ENCODE measurements at regions not wholly inside any gene's neighbourhood (a gene's known extent, or its start where the extent isn't known, plus 50 kb on each side); places are given as distances from the start of the nearest gene placed in this dataset.

DNA sequence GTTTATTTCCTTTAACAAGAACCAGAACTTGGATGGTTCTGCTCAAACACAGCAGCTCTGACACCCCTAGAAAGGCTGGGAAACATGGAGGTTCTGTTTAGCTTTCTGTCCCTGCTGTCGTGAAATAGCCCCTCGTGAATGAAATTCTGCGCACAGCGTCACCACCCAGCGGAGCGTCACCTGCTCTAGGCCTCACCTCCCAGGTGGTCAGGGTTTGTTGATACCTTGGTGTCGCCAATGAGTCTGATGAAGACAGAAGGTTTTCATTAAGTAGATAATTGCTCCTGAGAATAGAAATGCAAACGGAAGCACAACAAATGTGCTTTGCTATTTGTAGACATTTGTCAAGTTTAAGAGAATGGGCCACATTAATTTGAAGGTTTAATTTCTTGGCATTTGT lies 135.1 kb downstream of the EDN3 start:
- ATAC-seq (no peak), DNase-seq (no peak)

DNA sequence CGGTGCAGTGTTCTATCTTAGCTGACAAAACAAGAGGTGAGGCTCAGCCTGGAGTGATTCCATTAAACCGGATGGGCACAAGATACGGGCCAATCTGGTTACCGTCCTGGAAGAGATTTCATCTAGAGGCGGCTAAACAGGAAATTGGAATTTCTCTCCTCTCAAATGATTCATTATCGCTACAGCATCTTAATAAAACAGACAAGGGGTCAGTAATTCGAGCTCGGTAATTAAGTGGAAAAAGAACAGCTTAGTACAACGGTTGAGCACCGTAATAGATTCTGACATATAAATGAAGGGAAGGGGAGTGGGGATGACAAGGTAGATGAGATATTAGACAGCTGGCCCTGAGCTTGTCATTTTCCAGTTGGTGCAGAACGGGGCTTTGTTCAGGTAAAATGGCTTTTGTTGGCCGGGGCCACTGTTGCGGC lies 137.2 kb downstream of the EDN3 start:
- DNase-seq, result no peak

GRCh38 chr20:59438201-59438600 lies 137.8 kb downstream of the EDN3 start:
- DNase-seq (no peak), ATAC-seq (no peak)

More for the DNA sequence above, 137.2 kb downstream of the EDN3 start:
- no peak for ATAC-seq

DNA sequence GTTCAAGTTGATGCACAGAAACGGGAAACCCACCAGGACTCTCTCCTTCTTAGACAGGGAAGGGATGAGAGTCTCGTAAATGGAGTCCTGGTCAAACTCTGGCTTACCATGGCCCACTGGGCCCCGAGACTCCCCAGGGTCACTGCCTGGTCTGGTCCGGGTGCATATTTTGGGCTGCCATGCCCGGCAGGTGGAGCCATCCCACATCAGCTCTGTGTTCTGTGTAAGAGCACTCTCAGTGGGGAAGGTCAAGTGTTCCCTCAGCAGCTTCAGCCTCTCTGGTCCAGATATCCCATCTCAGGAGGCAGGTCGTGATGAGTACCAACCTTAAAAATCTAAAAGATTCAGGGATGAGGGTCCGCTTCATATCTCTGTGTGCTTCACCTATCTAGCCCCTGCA lies 138.8 kb downstream of the EDN3 start:
- DNase-seq (no peak), ATAC-seq (no peak)

- no peak for ATAC-seq
- no peak for DNase-seq
These were observed 140.9 kb downstream of the EDN3 start for GRCh38 chr20:59441306-59441705.

DNA sequence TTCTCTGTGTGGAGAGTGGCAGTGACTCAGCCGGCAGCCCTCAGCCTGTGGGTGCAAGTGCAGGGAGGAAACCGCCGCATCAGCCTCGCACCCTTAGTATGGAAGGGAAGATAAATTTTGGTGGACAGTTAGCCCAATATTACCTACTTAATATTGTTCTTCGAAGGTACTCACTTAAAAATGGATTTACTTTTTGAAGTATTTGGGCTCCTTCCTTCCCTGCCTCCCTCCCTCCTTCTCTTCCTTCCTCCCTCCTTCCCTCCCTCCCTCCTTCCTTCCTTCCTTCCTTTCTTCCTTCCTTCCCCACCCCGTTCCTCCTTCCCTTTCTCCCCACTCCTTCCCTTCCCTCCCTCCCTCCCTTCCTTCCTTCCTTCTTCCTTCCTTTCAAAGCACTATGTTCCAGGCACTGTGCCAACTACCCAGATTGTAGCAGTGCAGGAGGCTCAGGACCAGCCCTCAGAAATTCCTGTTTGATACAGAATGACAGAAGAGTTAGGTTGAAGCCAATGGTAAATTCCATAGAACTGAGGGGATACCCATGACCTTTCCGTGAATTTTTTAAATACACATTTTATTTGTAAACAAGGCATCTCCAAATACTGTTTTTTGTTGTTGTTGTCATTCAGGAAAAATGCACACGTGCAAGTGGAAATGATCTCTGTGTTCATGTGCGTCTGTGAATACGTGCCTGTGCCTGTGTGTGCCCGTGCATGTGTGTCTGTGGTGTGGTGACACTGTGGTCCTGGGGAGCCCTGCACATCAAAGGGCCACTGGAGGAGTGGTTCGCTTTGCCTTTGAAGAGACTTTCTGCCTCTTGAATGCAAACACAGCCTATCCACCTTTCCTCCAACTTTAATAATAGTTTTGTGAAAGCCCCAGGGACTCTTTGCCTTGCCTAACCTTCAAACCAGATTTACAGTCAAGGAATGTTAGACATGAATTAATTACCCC lies 141.7 kb downstream of the EDN3 start:
- DNase-seq (no peak), ATAC-seq (no peak)

GRCh38 chr20:59443550-59443949 lies 143.1 kb downstream of the EDN3 start:
- ATAC-seq, result no peak
- DNase-seq, result no peak

DNA sequence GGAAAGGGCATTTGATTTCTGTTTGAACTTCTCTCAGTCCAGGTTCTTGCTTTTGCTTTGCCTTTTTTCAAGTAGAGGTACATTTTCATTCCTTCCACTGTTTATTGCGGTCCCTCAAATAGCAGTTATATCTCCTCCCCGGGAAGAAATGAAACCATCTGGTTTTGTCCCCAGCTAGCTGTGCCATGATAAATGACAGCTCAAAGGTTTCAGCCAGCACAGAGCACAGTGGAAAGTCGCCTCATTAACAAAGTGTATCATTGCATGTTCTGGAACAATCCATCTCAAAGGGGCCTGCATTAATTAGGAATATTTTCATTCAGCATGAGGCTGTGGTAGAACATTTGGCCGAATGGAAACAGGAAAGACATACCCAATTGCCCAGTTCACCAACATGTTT lies 146.0 kb downstream of the EDN3 start:
- DNase-seq (no peak), ATAC-seq (no peak)

- no peak for ATAC-seq
- no peak for DNase-seq
These were observed 147.8 kb downstream of the EDN3 start for GRCh38 chr20:59448196-59448595.

GRCh38 chr20:59448851-59449444 lies 148.5 kb downstream of the EDN3 start:
- ATAC-seq (no peak), DNase-seq (no peak)

GRCh38 chr20:59451066-59451630 lies 150.7 kb downstream of the EDN3 start:
- no peak for DNase-seq
- ATAC-seq, result no peak

DNA sequence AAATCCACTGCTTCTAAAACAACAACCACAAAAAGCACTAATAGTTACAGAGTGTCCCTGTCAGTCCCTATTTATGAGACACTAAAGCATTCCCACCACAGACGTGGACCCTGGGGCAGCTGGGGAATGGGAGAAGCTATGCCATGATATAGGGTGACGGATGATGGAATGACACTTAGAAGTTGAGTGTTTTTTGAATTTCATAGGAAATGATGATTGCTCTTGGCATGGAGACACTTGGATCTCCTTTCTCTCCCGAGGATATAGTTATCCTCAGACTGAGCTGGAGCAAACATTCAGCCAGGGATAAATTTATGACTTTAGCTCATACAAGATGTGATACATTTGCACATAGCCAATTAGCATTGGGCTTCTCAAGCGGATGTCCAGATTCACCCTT lies 151.2 kb downstream of the EDN3 start:
- DNase-seq, result no peak
- no peak for ATAC-seq

- no peak for DNase-seq
- ATAC-seq, result no peak
These were observed 151.5 kb upstream of the PHACTR3 start for GRCh38 chr20:59452856-59453255.

DNA sequence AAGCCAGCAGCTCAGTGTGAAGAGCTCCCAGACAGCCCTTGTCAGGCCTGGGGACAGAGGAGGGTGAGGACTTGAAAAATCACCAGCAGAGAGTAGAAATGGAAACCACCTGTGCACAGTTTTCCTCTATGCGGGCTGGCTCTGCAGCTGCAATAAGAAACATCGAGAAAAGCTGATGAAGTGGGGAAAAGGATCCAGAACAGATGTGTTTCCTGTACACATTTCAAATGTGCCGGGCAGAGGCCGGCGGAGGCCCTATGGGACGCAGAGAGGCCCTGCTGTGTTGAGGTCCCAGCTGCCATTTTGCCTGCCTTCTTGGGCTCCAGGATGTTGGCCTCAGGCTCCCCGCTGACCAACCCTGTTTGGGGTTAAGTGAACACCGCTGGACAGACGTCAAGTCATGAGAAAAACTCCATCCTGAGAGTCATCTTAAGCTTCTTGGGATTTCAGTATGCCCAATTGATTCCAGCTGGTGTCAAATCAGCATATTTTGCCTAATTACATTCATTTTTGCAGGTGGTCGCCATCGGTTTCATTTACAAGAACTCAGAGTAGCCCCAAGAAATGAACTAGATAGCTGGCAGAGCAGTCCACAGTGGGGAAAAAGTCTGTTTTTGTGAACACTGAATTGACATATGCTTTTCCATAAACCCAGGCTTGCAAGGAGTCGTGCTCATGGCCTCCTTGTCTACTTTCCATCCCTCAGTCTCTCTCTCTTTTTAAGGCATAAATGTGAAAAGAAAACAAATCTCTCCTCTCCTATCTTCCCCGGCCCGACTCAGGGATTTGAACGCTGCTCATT lies 150.4 kb upstream of the PHACTR3 start:
- DNase-seq (no peak), ATAC-seq (no peak)

GRCh38 chr20:59455402-59456341 lies 148.7 kb upstream of the PHACTR3 start:
- DNase-seq (no peak), ATAC-seq (no peak)

- DNase-seq (no peak), ATAC-seq (no peak)
These were observed 147.7 kb upstream of the PHACTR3 start for GRCh38 chr20:59456342-59457279.

DNA sequence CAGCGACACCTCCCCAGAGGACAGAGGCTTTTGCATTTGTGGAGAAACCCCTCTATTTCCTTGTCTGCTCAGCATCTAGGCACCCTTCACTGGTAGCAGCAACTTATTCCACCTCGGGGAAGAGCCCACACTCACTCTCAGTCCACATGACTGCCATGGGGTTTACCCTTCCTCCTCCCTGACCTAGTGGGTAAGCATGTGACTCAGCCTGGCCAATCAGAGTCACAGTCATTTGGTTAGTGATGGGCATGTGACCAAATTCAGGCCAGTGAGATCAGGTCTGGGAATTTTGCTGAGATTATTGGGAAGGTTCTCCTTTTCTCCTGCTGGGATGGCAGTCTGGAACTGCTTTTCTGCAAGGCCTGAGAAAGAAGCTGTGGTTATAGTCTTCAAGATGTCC lies 145.7 kb upstream of the PHACTR3 start:
- no peak for ATAC-seq
- DNase-seq, result no peak

DNA sequence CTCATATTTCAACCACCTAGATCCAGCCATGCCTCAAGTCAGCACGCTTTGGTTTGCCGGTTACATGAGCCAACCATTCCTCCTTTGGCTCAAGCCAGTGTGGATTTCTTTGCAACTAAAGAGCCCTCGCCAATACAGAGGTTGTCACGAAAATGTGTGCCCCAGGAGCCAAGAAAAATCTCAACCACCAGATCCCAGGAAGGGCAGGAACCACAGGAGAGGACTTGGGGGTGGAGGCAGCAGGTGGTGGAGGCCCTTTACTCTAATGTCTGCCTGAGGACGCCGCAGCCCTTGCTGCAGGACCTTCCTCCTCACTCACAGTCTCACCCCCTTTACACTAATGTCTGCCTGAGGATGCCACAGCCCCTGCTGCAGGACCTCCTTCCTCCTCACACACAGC lies 144.8 kb upstream of the PHACTR3 start:
- no peak for DNase-seq
- no peak for ATAC-seq

- DNase-seq, result no peak
- ATAC-seq, result no peak
These were observed 144.0 kb upstream of the PHACTR3 start for GRCh38 chr20:59460352-59460751.

DNA sequence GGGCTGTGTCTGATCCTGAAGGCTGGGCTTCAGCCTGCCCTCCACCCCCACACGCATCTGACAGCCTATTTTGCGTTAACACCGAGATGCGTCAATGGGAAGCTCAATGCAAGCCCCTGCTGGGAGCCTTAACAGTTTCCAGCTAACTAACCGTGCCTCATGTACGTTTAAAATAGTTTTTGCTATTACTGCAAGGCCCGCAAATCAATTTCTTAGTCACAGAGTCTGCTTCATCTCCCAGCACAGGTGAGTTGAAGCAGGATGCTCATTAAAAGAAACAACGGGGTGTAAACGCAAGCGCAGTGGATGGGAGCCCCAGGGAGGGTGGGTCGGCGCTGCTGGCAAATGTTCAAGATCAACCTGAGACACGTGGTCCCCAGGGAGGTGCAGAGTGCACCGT lies 142.8 kb upstream of the PHACTR3 start:
- no peak for DNase-seq
- no peak for ATAC-seq
